ENCODE measurements at regions not wholly inside any gene's neighbourhood (a gene's known extent, or its start where the extent isn't known, plus 50 kb on each side); places are given as distances from the start of the nearest gene placed in this dataset.

DNA sequence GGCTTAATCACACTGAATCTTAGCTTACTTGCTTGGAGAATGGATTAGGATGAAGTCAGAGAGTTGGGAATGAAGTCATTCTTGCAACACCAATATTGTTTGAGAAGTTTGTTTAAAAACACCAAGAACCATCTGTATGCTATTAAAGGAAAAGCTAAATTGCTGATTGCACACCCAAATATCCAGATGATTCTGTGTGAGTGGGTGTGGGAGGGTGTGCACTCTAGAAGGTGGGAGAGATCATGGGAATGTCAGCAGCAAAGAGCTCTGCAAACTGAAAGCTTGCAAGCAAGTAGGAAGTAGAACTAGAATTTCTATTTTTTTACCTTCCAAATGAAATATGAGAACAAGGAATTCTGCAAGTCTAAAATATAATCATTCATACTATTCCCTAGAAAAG lies 364.9 kb downstream of the NR2F2 start:
- TF ChIP-seq, protein P1, sequence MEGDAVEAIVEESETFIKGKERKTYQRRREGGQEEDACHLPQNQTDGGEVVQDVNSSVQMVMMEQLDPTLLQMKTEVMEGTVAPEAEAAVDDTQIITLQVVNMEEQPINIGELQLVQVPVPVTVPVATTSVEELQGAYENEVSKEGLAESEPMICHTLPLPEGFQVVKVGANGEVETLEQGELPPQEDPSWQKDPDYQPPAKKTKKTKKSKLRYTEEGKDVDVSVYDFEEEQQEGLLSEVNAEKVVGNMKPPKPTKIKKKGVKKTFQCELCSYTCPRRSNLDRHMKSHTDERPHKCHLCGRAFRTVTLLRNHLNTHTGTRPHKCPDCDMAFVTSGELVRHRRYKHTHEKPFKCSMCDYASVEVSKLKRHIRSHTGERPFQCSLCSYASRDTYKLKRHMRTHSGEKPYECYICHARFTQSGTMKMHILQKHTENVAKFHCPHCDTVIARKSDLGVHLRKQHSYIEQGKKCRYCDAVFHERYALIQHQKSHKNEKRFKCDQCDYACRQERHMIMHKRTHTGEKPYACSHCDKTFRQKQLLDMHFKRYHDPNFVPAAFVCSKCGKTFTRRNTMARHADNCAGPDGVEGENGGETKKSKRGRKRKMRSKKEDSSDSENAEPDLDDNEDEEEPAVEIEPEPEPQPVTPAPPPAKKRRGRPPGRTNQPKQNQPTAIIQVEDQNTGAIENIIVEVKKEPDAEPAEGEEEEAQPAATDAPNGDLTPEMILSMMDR (conservative IDR thresholded peaks at IDR 0.05; ENCODE audit: low read length) = no peak
- no peak for TF ChIP-seq EZH2phosphoT487 (IDR thresholded peaks at IDR 0.05; ENCODE audit: borderline replicate concordance, low read depth, low read length)
